CD8-positive, alpha-beta memory T cell (primary cell): ENCODE measurements at regions not wholly inside any gene's neighbourhood (a gene's known extent, or its start where the extent isn't known, plus 50 kb on each side); places are given as distances from the start of the nearest gene placed in this dataset.
A peak's percentile ranks its signal among the peaks of the same experiment; 100 is the strongest.

ENCODE experiments used
- CTCF ChIA-PET: fragments of 350-600 bp; sonication (Branson Sonifier 250); formaldehyde crosslinking; loops from one replicate; lab custom pipeline; 2021; ENCODE audit warnings: antibody characterized with exemption; lab: Charles Lee
- POLR2A ChIA-PET: fragments of 350-600 bp; sonication (Branson Sonifier 250); formaldehyde crosslinking; loops from one replicate; lab custom pipeline; 2021; ENCODE audit warnings: antibody characterized with exemption; lab: Charles Lee
- DNase-seq, 5 donors: peaks; one replicate each; pipeline versions ENCODE4 v3.0.0 to v3.0.0-alpha.2; 2020 to 2022; ENCODE audit warnings: mixed read lengths in 1 of 5
- H3K27ac ChIP-seq: one replicate; pipeline ENCODE4 v1.7.0; 2013; ENCODE audit warnings: low read depth, mild to moderate bottlenecking, low read length, moderate library complexity
- H3K27me3 ChIP-seq: 2 replicates; pipeline ENCODE4 v1.7.0; 2013; ENCODE audit warnings: low read length, mild to moderate bottlenecking; ENCODE audit not compliant: insufficient read depth, poor library complexity, severe bottlenecking
- H3K36me3 ChIP-seq: 2 replicates; pipeline ENCODE4 v1.7.0; 2013; ENCODE audit warnings: mild to moderate bottlenecking, low read length, moderate library complexity; ENCODE audit not compliant: insufficient read depth
- H3K4me1 ChIP-seq: 2 replicates; pipeline ENCODE4 v1.7.0; 2013; ENCODE audit warnings: mild to moderate bottlenecking, low read length, moderate library complexity; ENCODE audit not compliant: insufficient read depth
- H3K4me3 ChIP-seq: 2 replicates; pipeline ENCODE4 v1.7.0; 2013; ENCODE audit warnings: mild to moderate bottlenecking, low read length
- H3K9me3 ChIP-seq: 2 replicates; pipeline ENCODE4 v1.7.0; 2013; ENCODE audit warnings: mild to moderate bottlenecking, low read length
- H3K27ac Mint-ChIP-seq, 8 donors: one replicate each; pipeline ENCODE4 v1.8.0; 2020 to 2021; ENCODE audit warnings: mixed read lengths in 8 of 8, mild to moderate bottlenecking in 6 of 8, inconsistent platforms in 3 of 8, moderate library complexity in 3 of 8
- H3K27me3 Mint-ChIP-seq, 2 donors: one replicate each; pipeline ENCODE4 v1.8.0; 2020 to 2021; ENCODE audit warnings: mixed read lengths in 2 of 2, mild to moderate bottlenecking in 1 of 2, moderate library complexity in 1 of 2
- H3K36me3 Mint-ChIP-seq, 3 donors: one replicate each; pipeline ENCODE4 v1.8.0; 2020 to 2021; ENCODE audit warnings: mixed read lengths in 3 of 3, inconsistent platforms in 1 of 3, mild to moderate bottlenecking in 1 of 3
- H3K4me1 Mint-ChIP-seq, 3 donors: one replicate each; pipeline ENCODE4 v1.8.0; 2020 to 2021; ENCODE audit warnings: mixed read lengths in 3 of 3, inconsistent platforms in 1 of 3, mild to moderate bottlenecking in 1 of 3
- H3K4me3 Mint-ChIP-seq, 7 donors: one replicate each; pipeline ENCODE4 v1.8.0; 2020 to 2021; ENCODE audit warnings: mixed read lengths in 7 of 7, mild to moderate bottlenecking in 6 of 7, moderate library complexity in 4 of 7, inconsistent platforms in 2 of 7
- H3K9me3 Mint-ChIP-seq, 5 donors: one replicate each; pipeline ENCODE4 v1.8.0; 2020 to 2022; ENCODE audit warnings: mixed read lengths in 5 of 5, mild to moderate bottlenecking in 3 of 5, moderate library complexity in 2 of 5, inconsistent platforms in 1 of 5

DNA sequence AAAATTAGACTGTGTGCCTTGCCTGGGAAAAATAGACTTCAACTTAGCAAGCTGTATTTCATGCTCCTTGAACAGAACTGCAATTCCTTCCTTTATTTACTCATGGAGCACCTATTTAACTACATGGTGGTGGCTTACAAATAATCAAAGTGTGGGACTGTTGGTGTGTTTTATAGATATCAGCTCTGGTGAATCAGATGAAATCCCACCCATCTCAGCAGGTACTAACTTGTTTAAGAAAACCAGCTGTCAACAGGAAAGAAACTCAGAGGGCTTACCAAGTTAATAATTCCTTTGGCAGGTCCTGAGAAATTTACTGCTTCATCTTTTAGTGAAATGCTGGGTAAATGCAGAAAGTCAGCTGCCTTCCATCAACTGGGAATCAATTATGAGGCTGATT is 830.6 kb downstream of the SLC4A3 start:
- no peaks in the 10 kb centered on the region for H3K36me3 ChIP-seq
- Mint-ChIP-seq H3K27ac (no peak overlapping the region), H3K27me3 (no peaks in the 10 kb centered on the region), H3K4me3 (no peak overlapping the region), H3K4me1 (no peaks in the 10 kb centered on the region), H3K36me3 (no peaks in the 10 kb centered on the region), H3K9me3 (peaks cover 0 to 5% (median 0%) of the 10 kb centered on the region in 5 donors)
- no peaks in the 10 kb centered on the region for H3K4me1 ChIP-seq
- H3K27me3 ChIP-seq, result no peaks in the 10 kb centered on the region
- no peak overlapping the region for H3K4me3 ChIP-seq
- H3K27ac ChIP-seq, result no peak overlapping the region
- no peaks in the 10 kb centered on the region for H3K9me3 ChIP-seq
- DNase-seq, result no peak
- POLR2A ChIA-PET, result no interaction called here
- CTCF ChIA-PET, result no interaction called here

DNA sequence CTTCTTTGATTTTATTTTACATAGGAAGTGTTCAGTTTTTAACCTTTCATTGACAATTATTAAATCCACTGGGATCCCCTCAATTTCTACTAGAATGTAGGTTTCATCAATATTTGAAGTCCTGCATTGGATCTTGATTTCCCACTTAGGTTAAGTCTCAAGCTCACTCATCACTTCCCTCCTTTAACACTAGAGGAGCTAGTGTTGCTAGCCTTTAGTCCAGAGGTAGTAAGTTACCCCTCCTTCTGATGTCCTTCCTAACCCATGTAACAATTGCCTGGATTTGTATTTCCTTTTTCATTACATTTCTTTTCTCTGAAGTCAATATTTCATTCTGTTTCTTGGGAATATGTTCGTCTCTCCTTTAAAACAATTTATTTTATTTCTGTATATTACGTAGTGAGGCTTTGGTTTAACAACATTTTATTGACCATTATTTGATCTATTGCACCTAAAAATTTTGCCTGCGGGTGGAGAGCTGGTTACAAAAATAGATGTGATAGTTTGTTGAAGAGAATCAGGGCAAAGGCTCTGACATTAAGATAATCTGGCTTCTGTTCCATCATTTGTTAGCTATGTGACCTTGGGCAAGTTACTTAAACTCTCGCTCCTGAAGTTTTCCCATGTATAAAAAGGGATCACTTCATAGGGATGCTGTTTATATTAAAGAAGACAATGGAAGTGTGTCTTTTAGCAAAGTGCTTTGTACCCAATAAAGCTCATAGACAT is 833.0 kb downstream of the SLC4A3 start:
- ChIA-PET CTCF (no interaction called here), POLR2A (no interaction called here)
- no peak overlapping the region for H3K4me3 ChIP-seq
- no peaks in the 10 kb centered on the region for H3K9me3 ChIP-seq
- Mint-ChIP-seq H3K36me3 (no peaks in the 10 kb centered on the region), H3K27ac (no peak overlapping the region), H3K27me3 (no peaks in the 10 kb centered on the region), H3K9me3 (peaks cover 0 to 2% (median 0%) of the 10 kb centered on the region in 5 donors), H3K4me3 (no peak overlapping the region), H3K4me1 (no peaks in the 10 kb centered on the region)
- DNase-seq, result no peak
- H3K4me1 ChIP-seq, result no peaks in the 10 kb centered on the region
- no peaks in the 10 kb centered on the region for H3K27me3 ChIP-seq
- H3K36me3 ChIP-seq, result no peaks in the 10 kb centered on the region
- no peak overlapping the region for H3K27ac ChIP-seq

DNA sequence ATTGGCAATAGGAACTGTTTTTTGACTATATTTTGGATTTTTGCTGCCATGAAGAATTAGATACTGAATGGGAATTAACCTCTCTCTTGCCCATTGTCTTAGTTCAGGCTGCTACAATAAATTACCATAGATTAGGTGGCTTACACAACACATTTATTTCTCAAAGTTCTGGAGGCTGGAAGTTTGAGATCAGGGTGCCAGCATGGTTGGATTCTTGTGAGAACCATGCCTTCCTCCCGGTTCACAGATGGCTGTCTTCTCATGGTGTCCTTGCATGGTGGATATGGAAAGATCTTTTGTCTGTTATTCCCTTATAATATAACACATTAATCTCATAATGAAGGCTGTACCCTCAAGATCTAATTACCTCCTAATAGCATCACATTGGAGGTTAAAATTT is 836.4 kb downstream of the SLC4A3 start:
- H3K4me3 ChIP-seq, result no peak overlapping the region
- H3K9me3 ChIP-seq, result no peaks in the 10 kb centered on the region
- no peaks in the 10 kb centered on the region for H3K27me3 ChIP-seq
- ChIA-PET POLR2A (no interaction called here), CTCF (no interaction called here)
- no peaks in the 10 kb centered on the region for H3K36me3 Mint-ChIP-seq
- H3K27ac ChIP-seq, result no peak overlapping the region
- H3K27ac Mint-ChIP-seq, result no peak overlapping the region
- peaks cover 0 to 3% of the 10 kb centered on the region in 2 donors for H3K27me3 Mint-ChIP-seq
- no peak for DNase-seq
- H3K4me3 Mint-ChIP-seq, result no peak overlapping the region
- peaks cover 0 to 2% (median 0%) of the 10 kb centered on the region in 5 donors for H3K9me3 Mint-ChIP-seq
- H3K4me1 Mint-ChIP-seq, result no peaks in the 10 kb centered on the region
- no peaks in the 10 kb centered on the region for H3K4me1 ChIP-seq
- no peaks in the 10 kb centered on the region for H3K36me3 ChIP-seq

DNA sequence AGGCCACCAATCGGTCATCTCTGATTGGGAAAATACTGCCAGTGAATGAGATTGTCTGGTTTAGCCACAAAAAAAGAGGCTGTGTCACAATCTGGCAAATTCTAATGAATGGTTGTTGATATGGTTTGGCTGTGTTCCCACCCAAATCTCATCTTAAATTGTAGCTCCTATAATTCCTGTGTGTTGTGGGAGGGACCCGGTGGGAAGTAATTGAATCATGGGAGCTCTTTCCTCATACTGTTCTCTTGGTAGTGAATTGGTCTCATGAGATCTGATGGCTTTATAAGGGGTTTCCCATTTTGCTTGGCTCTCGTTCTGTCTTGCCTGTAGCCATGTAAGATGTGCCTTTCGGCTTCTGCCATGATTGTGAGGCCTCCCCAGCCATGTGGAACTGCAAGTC is 838.3 kb downstream of the SLC4A3 start:
- no peak for DNase-seq
- Mint-ChIP-seq H3K36me3 (no peaks in the 10 kb centered on the region), H3K27me3 (peaks cover 0 to 3% of the 10 kb centered on the region in 2 donors), H3K4me1 (no peaks in the 10 kb centered on the region), H3K27ac (peak overlapping the region in 1 of 8 donors; percentile 14), H3K4me3 (no peak overlapping the region), H3K9me3 (peaks cover 0 to 2% (median 0%) of the 10 kb centered on the region in 5 donors)
- POLR2A ChIA-PET, result no interaction called here
- no peaks in the 10 kb centered on the region for H3K27me3 ChIP-seq
- CTCF ChIA-PET, result no interaction called here
- H3K27ac ChIP-seq, result no peak overlapping the region
- no peaks in the 10 kb centered on the region for H3K9me3 ChIP-seq
- H3K4me3 ChIP-seq, result no peak overlapping the region
- H3K36me3 ChIP-seq, result no peaks in the 10 kb centered on the region
- no peaks in the 10 kb centered on the region for H3K4me1 ChIP-seq

DNA sequence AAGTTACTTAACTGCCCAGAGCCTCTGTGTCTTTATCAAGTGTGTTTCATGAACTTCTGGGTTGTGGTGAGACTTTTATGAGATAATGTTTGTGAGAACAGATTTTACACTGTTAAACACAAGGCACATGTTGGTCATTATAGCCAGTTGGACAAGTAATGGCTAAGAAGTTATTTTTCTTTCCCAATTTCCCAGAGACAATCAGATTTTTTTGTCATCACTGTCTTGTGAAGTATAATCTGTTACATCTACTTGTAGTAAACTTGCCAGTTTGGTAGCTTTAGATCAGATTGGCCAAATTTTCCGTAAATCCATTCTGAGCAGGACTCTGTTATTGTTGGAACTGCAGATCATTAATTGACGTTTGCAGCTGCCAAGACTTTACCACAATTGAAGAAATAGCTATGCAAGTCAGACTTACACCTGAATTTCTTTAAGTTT is 838.8 kb downstream of the SLC4A3 start:
- no peaks in the 10 kb centered on the region for H3K4me1 ChIP-seq
- no peaks in the 10 kb centered on the region for H3K36me3 ChIP-seq
- H3K9me3 ChIP-seq, result no peaks in the 10 kb centered on the region
- no peak overlapping the region for H3K27ac ChIP-seq
- H3K27me3 ChIP-seq, result no peaks in the 10 kb centered on the region
- no peak overlapping the region for H3K27ac Mint-ChIP-seq
- no peaks in the 10 kb centered on the region for H3K4me1 Mint-ChIP-seq
- peaks cover 0 to 3% of the 10 kb centered on the region in 2 donors for H3K27me3 Mint-ChIP-seq
- no peak overlapping the region for H3K4me3 ChIP-seq
- POLR2A ChIA-PET, result no interaction called here
- H3K4me3 Mint-ChIP-seq, result no peak overlapping the region
- CTCF ChIA-PET, result no interaction called here
- H3K36me3 Mint-ChIP-seq, result no peaks in the 10 kb centered on the region
- peaks cover 0 to 2% (median 0%) of the 10 kb centered on the region in 5 donors for H3K9me3 Mint-ChIP-seq
- DNase-seq, result no peak

DNA sequence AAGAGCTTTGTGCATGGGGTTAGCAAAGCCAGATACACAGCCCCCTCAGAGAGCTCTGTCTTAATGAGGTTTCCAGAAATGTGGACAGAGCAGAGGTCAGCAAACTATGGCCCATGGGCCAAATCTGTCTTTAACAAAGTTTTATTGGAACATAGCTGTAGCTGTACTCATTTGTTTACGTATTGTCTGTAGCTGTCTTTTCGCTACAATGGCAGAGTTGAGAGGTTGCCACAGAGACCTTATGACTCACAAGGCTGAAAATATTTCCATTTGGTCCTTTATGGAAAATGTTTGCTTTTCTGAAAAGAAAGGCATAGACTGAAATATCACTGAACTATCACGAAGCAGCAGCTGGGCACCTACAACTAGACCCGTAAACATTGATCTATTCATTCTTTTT is 841.8 kb downstream of the SLC4A3 start:
- peaks cover 0 to 3% of the 10 kb centered on the region in 2 donors for H3K27me3 Mint-ChIP-seq
- peaks cover 0 to 2% (median 0%) of the 10 kb centered on the region in 5 donors for H3K9me3 Mint-ChIP-seq
- no peak for DNase-seq
- CTCF ChIA-PET, result no interaction called here
- no peaks in the 10 kb centered on the region for H3K36me3 Mint-ChIP-seq
- no peaks in the 10 kb centered on the region for H3K4me1 ChIP-seq
- POLR2A ChIA-PET, result no interaction called here
- no peaks in the 10 kb centered on the region for H3K36me3 ChIP-seq
- no peaks in the 10 kb centered on the region for H3K9me3 ChIP-seq
- H3K27me3 ChIP-seq, result no peaks in the 10 kb centered on the region
- no peak overlapping the region for H3K4me3 ChIP-seq
- H3K4me3 Mint-ChIP-seq, result no peak overlapping the region
- H3K4me1 Mint-ChIP-seq, result no peaks in the 10 kb centered on the region
- H3K27ac ChIP-seq, result no peak overlapping the region
- H3K27ac Mint-ChIP-seq, result no peak overlapping the region

DNA sequence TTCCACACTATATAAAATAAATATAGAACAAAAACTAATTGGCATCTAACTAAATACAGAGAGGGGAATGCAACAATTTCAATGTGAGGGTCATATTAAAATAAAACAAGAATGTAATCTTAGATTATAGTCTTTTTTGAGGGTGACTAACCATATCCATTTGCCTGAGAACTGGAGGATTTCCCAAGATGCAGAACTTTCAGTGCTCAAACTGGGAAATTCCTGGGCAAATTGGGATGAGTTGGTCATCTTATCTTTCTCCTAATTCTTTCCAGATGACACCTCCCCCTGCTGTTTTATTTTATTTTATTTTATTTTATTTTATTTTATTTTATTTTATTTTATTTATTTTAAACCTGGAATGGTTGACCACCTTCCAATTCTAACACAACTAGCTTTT is 846.2 kb downstream of the SLC4A3 start:
- Histone ChIP-seq H3K4me3 (no peak overlapping the region), H3K4me1 (no peaks in the 10 kb centered on the region), H3K9me3 (no peaks in the 10 kb centered on the region), H3K27ac (no peak overlapping the region), H3K27me3 (no peaks in the 10 kb centered on the region), H3K36me3 (no peaks in the 10 kb centered on the region)
- DNase-seq, result no peak
- ChIA-PET POLR2A (no interaction called here), CTCF (no interaction called here)
- Mint-ChIP-seq H3K27ac (no peak overlapping the region), H3K4me3 (no peak overlapping the region), H3K4me1 (no peaks in the 10 kb centered on the region), H3K36me3 (no peaks in the 10 kb centered on the region), H3K27me3 (no peaks in the 10 kb centered on the region), H3K9me3 (peaks cover 0 to 2% (median 0%) of the 10 kb centered on the region in 5 donors)

DNA sequence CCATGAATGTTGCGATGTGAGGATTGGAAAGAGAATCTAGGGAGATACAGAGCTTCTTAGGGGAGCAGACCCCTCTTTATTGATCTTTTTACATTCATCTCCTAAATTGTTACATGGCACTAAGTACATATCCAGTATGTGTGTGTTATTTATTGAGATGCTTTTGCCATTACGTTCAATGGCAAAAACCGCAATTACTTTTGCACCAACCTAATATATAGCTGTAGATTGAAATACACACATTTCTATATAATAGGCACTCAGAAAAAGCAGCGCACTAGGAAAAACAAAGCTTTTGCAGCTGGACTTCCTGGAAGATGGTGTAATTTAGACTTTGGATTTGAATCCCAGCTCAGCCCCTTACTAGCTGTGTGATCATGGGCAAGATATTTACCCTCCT is 849.4 kb downstream of the SLC4A3 start:
- Mint-ChIP-seq H3K27me3 (no peaks in the 10 kb centered on the region), H3K27ac (no peak overlapping the region), H3K4me3 (no peak overlapping the region), H3K36me3 (no peaks in the 10 kb centered on the region), H3K4me1 (no peaks in the 10 kb centered on the region), H3K9me3 (no peaks in the 10 kb centered on the region)
- POLR2A ChIA-PET, result no interaction called here
- Histone ChIP-seq H3K36me3 (no peaks in the 10 kb centered on the region), H3K27me3 (no peaks in the 10 kb centered on the region), H3K4me3 (no peak overlapping the region), H3K4me1 (no peaks in the 10 kb centered on the region), H3K27ac (no peak overlapping the region), H3K9me3 (no peaks in the 10 kb centered on the region)
- no peak for DNase-seq
- CTCF ChIA-PET, result no interaction called here
